K562 (cell line): ENCODE measurements at regions not wholly inside any gene's neighbourhood (a gene's known extent, or its start where the extent isn't known, plus 50 kb on each side); places are given as distances from the start of the nearest gene placed in this dataset.

Source experiments
- ATAC-seq: fragments of 200-7000 bp; cut with Tn5 transposase; 3 replicates; pipeline ENCODE4 v1.9.1; 2020; ENCODE audit warnings: moderate library complexity
- BruUV-seq: library from RNA; stranded (reverse); fragments of 400-500 nt; replicated peaks from 2 replicates; lab custom pipeline; 2021; lab: Mats Ljungman, UMichigan
- CTCF ChIA-PET: fragments of 300-600 bp; formaldehyde crosslinking; extraction: SDS; loops from one replicate; lab custom pipeline; 2021; ENCODE audit warnings: low intra/inter-chr PET ratio; lab: Yijun Ruan, JAX
- POLR2A ChIA-PET: fragments of 300-600, 350-650 bp; sonication (Branson Sonifier 250); formaldehyde crosslinking; extraction: SDS; loops from one replicate; lab custom pipeline; 2021; ENCODE audit warnings: antibody characterized with exemption, inconsistent platforms; lab: Yijun Ruan, JAX
- DNase-seq, 4 experiments: peaks; one replicate each; pipeline versions ENCODE4 v3.0.0 to v3.0.0-alpha.2; 2011 to 2018; ENCODE audit warnings: low spot score in 3 of 4, mixed read lengths in 3 of 4; ENCODE audit errors: extremely low read depth in 1 of 4
- FAIRE-seq: peaks from 2 replicates; lab custom pipeline; 2011; peaks lifted over from hg19 to GRCh38; lab: Jason Lieb, UNC
- H2AFZ ChIP-seq: 2 replicates; pipeline ENCODE4 v1.6.0; 2011; ENCODE audit warnings: low read depth, low read length, control low read depth, inconsistent platforms
- H3K27ac ChIP-seq: fragments of 200-600 bp; 3 replicates; pipeline ENCODE4 v1.8.0; 2011; ENCODE audit warnings: low read depth, mild to moderate bottlenecking, control low read depth, inconsistent platforms, low read length, moderate library complexity, mixed read lengths; ENCODE audit errors: extremely low read depth
- H3K27me3 ChIP-seq, 2 experiments: fragments of 300-600 bp in 1 of 2; 2 replicates in 1 of 2; 3 replicates in 1 of 2; pipeline versions ENCODE4 v1.6.0 to v1.8.0; 2011; ENCODE audit warnings: inconsistent platforms in 2 of 2, low read length in 2 of 2, mild to moderate bottlenecking in 1 of 2, mixed read lengths in 1 of 2, moderate library complexity in 1 of 2; ENCODE audit not compliant: control insufficient read depth in 2 of 2, insufficient read depth in 2 of 2
- H3K36me3 ChIP-seq: fragments of 300-600 bp; 3 replicates; pipeline ENCODE4 v1.8.0; 2011; ENCODE audit warnings: mild to moderate bottlenecking, low read length, inconsistent platforms; ENCODE audit not compliant: control insufficient read depth, insufficient read depth
- H3K4me1 ChIP-seq, 2 experiments: fragments of 200-600 bp in 1 of 2; replicated peaks in 1 of 2; 2 replicates in 1 of 2; 3 replicates in 1 of 2; pipeline versions ENCODE4 v1.5.1 to v1.8.0; 2011; ENCODE audit warnings: inconsistent platforms in 2 of 2, low read length in 2 of 2, mild to moderate bottlenecking in 1 of 2, mixed read lengths in 1 of 2, moderate library complexity in 1 of 2; ENCODE audit not compliant: control insufficient read depth in 2 of 2, insufficient read depth in 2 of 2
- H3K4me2 ChIP-seq: 2 replicates; pipeline ENCODE4 v1.6.1; 2011; ENCODE audit warnings: low read length, control low read depth, inconsistent platforms, mixed read lengths; ENCODE audit not compliant: insufficient read depth
- H3K4me3 ChIP-seq: fragments of 200-600 bp; sonication (generic), shearing (Covaris generic); 2 replicates; pipeline ENCODE4 v1.5.1; 2016; ENCODE audit warnings: control low read depth, inconsistent platforms
- H3K79me2 ChIP-seq: fragments of 200-600 bp; 3 replicates; pipeline ENCODE4 v1.8.0; 2011; ENCODE audit warnings: low read length, inconsistent platforms; ENCODE audit not compliant: control insufficient read depth, insufficient read depth
- H3K9ac ChIP-seq, 2 experiments: 2 replicates each; pipeline versions ENCODE4 v1.6.0 to v1.6.1; 2011; ENCODE audit warnings: low read depth in 2 of 2, low read length in 2 of 2, control low read depth in 1 of 2, inconsistent platforms in 1 of 2, mild to moderate bottlenecking in 1 of 2, mixed read lengths in 1 of 2; ENCODE audit not compliant: insufficient read depth in 1 of 2
- H3K9me1 ChIP-seq: one replicate; pipeline ENCODE4 v1.6.0; 2011; ENCODE audit warnings: inconsistent platforms, mild to moderate bottlenecking, low read length, moderate library complexity; ENCODE audit not compliant: control insufficient read depth, insufficient read depth
- H3K9me3 ChIP-seq: replicated peaks from 2 replicates; pipeline ENCODE4 v1.5.1; 2011; ENCODE audit warnings: low read depth, low read length, inconsistent platforms; ENCODE audit not compliant: control insufficient read depth, insufficient read depth
- H4K20me1 ChIP-seq: replicated peaks from 2 replicates; pipeline ENCODE4 v1.6.1; 2011; ENCODE audit warnings: low read length, inconsistent platforms, mixed read lengths; ENCODE audit not compliant: control insufficient read depth, insufficient read depth
- ADNP ChIP-seq: fragments of 200-800 bp; sonication (Bioruptor generic); IDR thresholded peaks from 2 replicates; pipeline ENCODE4 v1.6.1; 2016; ENCODE audit warnings: missing genetic modification characterization, missing compliant biosample characterization
- BDP1 ChIP-seq: IDR thresholded peaks from 3 replicates; pipeline ENCODE4 v1.6.1; 2011; ENCODE audit not compliant: insufficient read length, insufficient read depth
- CREBBP ChIP-seq: IDR thresholded peaks from one replicate; pipeline ENCODE4 v1.6.1; 2012; ENCODE audit warnings: low read depth, mild to moderate bottlenecking, control low read depth, inconsistent platforms, low read length
- HBP1 ChIP-seq: fragments of 450-650 bp; formaldehyde crosslinking; IDR thresholded peaks from 2 replicates; pipeline ENCODE4 v1.4.0; 2022; ENCODE audit warnings: missing genetic modification characterization
- HMG20B ChIP-seq: fragments of 250-450 bp; sonication (Bioruptor Pico); IDR thresholded peaks from 2 replicates; pipeline ENCODE4 v1.5.0; 2021; ENCODE audit warnings: mild to moderate bottlenecking
- ILF3 ChIP-seq: fragments of 450-650 bp; IDR thresholded peaks from 2 replicates; pipeline ENCODE4 v1.6.1; 2018; ENCODE audit warnings: antibody characterized with exemption, mild to moderate bottlenecking, moderate library complexity, borderline replicate concordance
- PCBP1 ChIP-seq: fragments of 200-400 bp; formaldehyde crosslinking; IDR thresholded peaks from 2 replicates; pipeline ENCODE4 v1.6.1; 2018; ENCODE audit warnings: mild to moderate bottlenecking, low read depth, low read length; ENCODE audit not compliant: poor library complexity, severe bottlenecking
- RBM34 ChIP-seq: fragments of 200-400 bp; formaldehyde crosslinking; IDR thresholded peaks from 2 replicates; pipeline ENCODE4 v1.6.1; 2018; ENCODE audit warnings: low read length, borderline replicate concordance; ENCODE audit not compliant: insufficient read depth
- SRSF9 ChIP-seq: fragments of 200-400 bp; formaldehyde crosslinking; IDR thresholded peaks from 2 replicates; pipeline ENCODE4 v1.6.1; 2017; ENCODE audit warnings: low read depth, low read length, borderline replicate concordance
- TAF9B ChIP-seq: fragments of 450-650 bp; IDR thresholded peaks from 2 replicates; pipeline ENCODE4 v1.6.1; 2018; ENCODE audit warnings: mild to moderate bottlenecking; ENCODE audit not compliant: partially characterized antibody
- USF1 ChIP-seq: sonication (generic); formaldehyde crosslinking; IDR thresholded peaks from 2 replicates; pipeline ENCODE4 v1.9.0; 2022; ENCODE audit warnings: mild to moderate bottlenecking, missing genetic modification reagents
- ZFP30 ChIP-seq: fragments of 250-450 bp; sonication (Bioruptor Pico); IDR thresholded peaks from 2 replicates; pipeline ENCODE4 v1.8.0; 2022; ENCODE audit warnings: moderate library complexity, mild to moderate bottlenecking, inconsistent platforms, borderline replicate concordance
- ZNF41 ChIP-seq: fragments of 250-450 bp; sonication (Bioruptor Pico); conservative IDR thresholded peaks from 2 replicates; pipeline ENCODE4 v1.4.0; 2020; ENCODE audit warnings: mild to moderate bottlenecking
- ZNF518B ChIP-seq: fragments of 250-450 bp; sonication (Bioruptor Pico); IDR thresholded peaks from 2 replicates; pipeline ENCODE4 v1.5.0; 2021; ENCODE audit warnings: mild to moderate bottlenecking, moderate library complexity
- ZNF551 ChIP-seq: fragments of 250-450 bp; sonication (Bioruptor Pico); IDR thresholded peaks from 2 replicates; pipeline ENCODE4 v1.5.0; 2021; ENCODE audit warnings: mild to moderate bottlenecking, moderate library complexity
- ZNF583 ChIP-seq: fragments of 250-450 bp; sonication (Bioruptor Pico); IDR thresholded peaks from 2 replicates; pipeline ENCODE4 v1.4.0; 2020
- ZNF586 ChIP-seq: fragments of 450-650 bp; formaldehyde crosslinking; conservative IDR thresholded peaks from 2 replicates; pipeline ENCODE4 v1.4.0; 2020; ENCODE audit warnings: mild to moderate bottlenecking, moderate library complexity
- WGBS: fragments of 100-300 bp; shearing (Covaris generic); methylation state at CpG from one replicate; pipeline ENCODE4 v1.1.6; 2016; ENCODE audit warnings: low coverage, mixed read lengths; ENCODE audit not compliant: insufficient coverage; ENCODE audit errors: missing lambda C conversion rate; 5-methylcytosine and 5-hydroxymethylcytosine counted together
- in situ Hi-C: fragments of 300-500 bp; cut with MboI; formaldehyde crosslinking; loops from 4 replicates; pipeline ENCODE4 v1.15.0; 2018; ENCODE audit warnings: inconsistent platforms, mixed read lengths
- intact Hi-C: fragments of 100-400 bp; cut with micrococcal nuclease; formaldehyde crosslinking; loops from 2 replicates; pipeline ENCODE4 v1.14.2; 2022

- BruUV-seq, result no TSS peak
- TF ChIP-seq HBP1 (CRISPR knock-in tag) (no peak), USF1 (no peak), ILF3 (no peak), RBM34 (no peak), ZFP30 (CRISPR knock-in tag) (no peak), TAF9B (no peak), HMG20B (CRISPR knock-in tag) (no peak), BDP1 (no peak), ZNF586 (CRISPR knock-in tag) (no peak), CREBBP (no peak), ZNF41 (CRISPR knock-in tag) (no peak), ZNF551 (CRISPR knock-in tag) (no peak), SRSF9 (no peak), PCBP1 (no peak), ADNP (tag) (no peak), ZNF583 (CRISPR knock-in tag) (no peak), ZNF518B (CRISPR knock-in tag) (no peak)
These were observed 258.8 kb upstream of the NRXN1 start for GRCh38 chr2:51290725-51291124.

More at GRCh38 chr2:51290725-51291124, 258.8 kb upstream of the NRXN1 start:
- intact Hi-C loops (no loop called here), in situ Hi-C loops (no loop called here)
- FAIRE-seq (no peak), ATAC-seq (no peak), DNase-seq (no peak)
- WGBS, result 3% methylated on average over 2 of the region's 2 CpGs
- CTCF ChIA-PET, result no interaction called here
- Histone ChIP-seq H3K4me2 (no peak overlapping the region), H3K4me3 (no peak overlapping the region), H3K9ac (no peak overlapping the region), H3K4me1 (no peaks in the 10 kb centered on the region), H3K79me2 (no peaks in the 10 kb centered on the region), H3K9me3 (no peaks in the 10 kb centered on the region; the same call in 1 of the 2 replicates), H3K36me3 (no peaks in the 10 kb centered on the region), H4K20me1 (no peaks in the 10 kb centered on the region), H3K9me1 (no peaks in the 10 kb centered on the region), H3K27me3 (no peaks in the 10 kb centered on the region), H2AFZ (no peak overlapping the region), H3K27ac (no peak overlapping the region)
- POLR2A ChIA-PET, result no interaction called here
